ENCODE measurements at regions not wholly inside any gene's neighbourhood (a gene's known extent, or its start where the extent isn't known, plus 50 kb on each side); places are given as distances from the start of the nearest gene placed in this dataset.

GRCh38 chr7:128171342-128171918 is 69.6 kb upstream of the LEP start (continued):
- TF ChIP-seq FOXC1 (CRISPR knock-in tag; IDR thresholded peaks at IDR 0.05; ENCODE audit: borderline replicate concordance) (no peak), ATM (IDR thresholded peaks at IDR 0.05; ENCODE audit: borderline replicate concordance) (no peak), TBL1XR1 (IDR thresholded peaks at IDR 0.05; ENCODE audit: borderline replicate concordance, low read length, partially characterized antibody) (no peak), PAF1 (CRISPR knock-in tag; IDR thresholded peaks at IDR 0.05) (no peak), ZNF704 (CRISPR knock-in tag; IDR thresholded peaks at IDR 0.05; ENCODE audit: borderline replicate concordance) (no peak), ZSCAN29 (CRISPR knock-in tag; conservative IDR thresholded peaks at IDR 0.05) (no peak), ZNF124 (CRISPR knock-in tag; IDR thresholded peaks at IDR 0.05) (no peak), ZNF639 (CRISPR knock-in tag; conservative IDR thresholded peaks at IDR 0.05) (no peak), ELF3 (CRISPR knock-in tag; IDR thresholded peaks at IDR 0.05) (no peak), SP4 (CRISPR knock-in tag; IDR thresholded peaks at IDR 0.05) (no peak), FOXJ3 (CRISPR knock-in tag; IDR thresholded peaks at IDR 0.05; ENCODE audit: borderline replicate concordance) (no peak)

- Histone ChIP-seq H3K27me3 (ENCODE audit: control insufficient read depth in 1 of 2, insufficient read depth in 2 of 2, low read length in 2 of 2) (peaks cover 4 to 63% of the 10 kb centered on the region in 2 experiments; a peak in 4 of 5 replicates), H3K79me2 (ENCODE audit: insufficient read depth, low read length) (no peaks in the 10 kb centered on the region), H3K9me3 (ENCODE audit: low read length) (no peaks in the 10 kb centered on the region), H3K9ac (ENCODE audit: insufficient read depth, low read depth, low read length) (no peak overlapping the region), H2AFZ (ENCODE audit: low read length) (no peak overlapping the region), H3K4me3 (replicated peaks in 1 of 3; ENCODE audit: insufficient read depth in 1 of 3, low read depth in 2 of 3, low read length in 3 of 3) (no peak overlapping the region), H3K4me1 (ENCODE audit: insufficient read depth, low read length) (no peaks in the 10 kb centered on the region), H3K36me3 (replicated peaks in 1 of 2; ENCODE audit: control insufficient read depth in 1 of 2, insufficient read depth in 2 of 2, low read length in 2 of 2) (no peaks in the 10 kb centered on the region), H3K4me2 (ENCODE audit: low read depth, low read length) (no peak overlapping the region), H4K20me1 (ENCODE audit: insufficient read depth, low read length) (no peaks in the 10 kb centered on the region), H3K27ac (ENCODE audit: extremely low read length, insufficient read depth, low read length) (no peak overlapping the region)
- ChIA-PET POLR2A (no interaction called here), CTCF (ENCODE audit: low intra/inter-chr PET ratio, low total read pairs) (no interaction called here)
- in situ Hi-C loops (cut with HindIII; ENCODE audit: extremely low pct_ligation_motif_present, low pct_unique_long_range_greater_than_20kb) (no loop called here), intact Hi-C loops (cut with micrococcal nuclease; ENCODE audit: unreplicated experiment) (no loop called here)
- TF ChIP-seq FIP1L1 (IDR thresholded peaks at IDR 0.05; ENCODE audit: borderline replicate concordance, insufficient read depth, low read depth, low read length), result no peak
- no peak for TF ChIP-seq TMF1 (CRISPR knock-in tag; IDR thresholded peaks at IDR 0.05; ENCODE audit: low read depth)
- no peak for TF ChIP-seq FOXJ3 (CRISPR knock-in tag; IDR thresholded peaks at IDR 0.05; ENCODE audit: borderline replicate concordance)
- no peak for TF ChIP-seq AKAP8 (CRISPR knock-in tag; IDR thresholded peaks at IDR 0.05)
- TF ChIP-seq PHB2 (IDR thresholded peaks at IDR 0.05; ENCODE audit: partially characterized antibody), result no peak
- TF ChIP-seq ZSCAN22 (CRISPR knock-in tag; IDR thresholded peaks at IDR 0.05), result no peak
- TF ChIP-seq LBX2 (CRISPR knock-in tag; IDR thresholded peaks at IDR 0.05; ENCODE audit: borderline replicate concordance), result no peak
- no peak for TF ChIP-seq ARNTL (CRISPR knock-in tag; IDR thresholded peaks at IDR 0.05)
- no peak for TF ChIP-seq ARNT (IDR thresholded peaks at IDR 0.05)
- TF ChIP-seq ZNF549 (CRISPR knock-in tag; IDR thresholded peaks at IDR 0.05), result no peak
- no peak for TF ChIP-seq ZNF143 (CRISPR knock-in tag; IDR thresholded peaks at IDR 0.05)
- no peak for TF ChIP-seq FOXM1 (CRISPR knock-in tag; IDR thresholded peaks at IDR 0.05)
- no peak for TF ChIP-seq KMT2A (CRISPR knock-in tag; IDR thresholded peaks at IDR 0.05)
- TF ChIP-seq ZNF296 (CRISPR knock-in tag; conservative IDR thresholded peaks at IDR 0.05), result no peak
- ATAC-seq (no peak), FAIRE-seq (no peak), DNase-seq (ENCODE audit: low spot score) (no peak)
- BruUV-seq (replicated peaks), result no TSS peak
- 16% methylated on average over 4 of the region's 7 CpGs for WGBS (ENCODE audit: low lambda C conversion rate)
Observed at GRCh38 chr7:128172151-128172550, 68.9 kb upstream of the LEP start.
